Cardiac muscle cell (in vitro differentiated cells and primary cell): ENCODE measurements at regions not wholly inside any gene's neighbourhood (a gene's known extent, or its start where the extent isn't known, plus 50 kb on each side); places are given as distances from the start of the nearest gene placed in this dataset.

Experiments
- DNase-seq, 2 donors: peaks; one replicate each; pipeline versions ENCODE4 v3.0.0 to v3.0.0-alpha.2; 2010 to 2017; ENCODE audit warnings: low read depth in 1 of 2, low spot score in 1 of 2
- H3K27ac ChIP-seq: fragments of 200-600 bp; sonication (generic); 2 replicates; pipeline ENCODE4 v1.5.1; 2016
- H3K27me3 ChIP-seq: fragments of 200-600 bp; sonication (generic); 2 replicates; pipeline ENCODE4 v1.6.0; 2016; ENCODE audit warnings: control low read depth
- H3K36me3 ChIP-seq: fragments of 200-600 bp; sonication (generic); 2 replicates; pipeline ENCODE4 v1.5.1; 2016; ENCODE audit warnings: control low read depth
- H3K4me1 ChIP-seq: fragments of 200-600 bp; sonication (generic); 2 replicates; pipeline ENCODE4 v1.8.1; 2017; ENCODE audit warnings: low read depth, mild to moderate bottlenecking, mixed run types
- H3K4me3 ChIP-seq: fragments of 200-600 bp; sonication (generic); 2 replicates; pipeline ENCODE4 v1.5.1; 2016; ENCODE audit warnings: mild to moderate bottlenecking
- H3K9me3 ChIP-seq: fragments of 200-600 bp; sonication (generic); 2 replicates; pipeline ENCODE4 v1.5.1; 2017; ENCODE audit warnings: low read depth, mild to moderate bottlenecking, control low read depth
- TF ChIP-seq, protein P1 (sequence below): IDR thresholded peaks from 2 replicates; pipeline ENCODE4 v1.5.1; 2012; ENCODE audit warnings: low read depth, mild to moderate bottlenecking, low read length

DNA sequence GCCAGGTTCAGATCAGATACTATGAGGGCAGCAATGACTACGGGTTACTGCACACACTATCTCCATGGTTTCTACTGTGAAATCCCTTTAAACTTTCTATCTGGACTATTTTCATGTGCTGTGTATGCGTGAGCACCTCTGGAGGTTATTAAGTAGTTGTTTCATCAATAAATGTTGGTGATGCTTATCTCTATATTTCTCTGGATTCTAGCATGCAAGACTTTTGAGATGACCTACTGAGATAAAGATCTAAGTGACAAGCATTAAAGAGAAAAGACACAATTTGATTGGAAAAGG is 194.0 kb downstream of the NRIP1 start:
- Histone ChIP-seq H3K4me3 (no peak overlapping the region), H3K4me1 (peaks cover 13% of the 10 kb centered on the region), H3K27ac (no peak overlapping the region), H3K9me3 (no peaks in the 10 kb centered on the region), H3K27me3 (no peaks in the 10 kb centered on the region), H3K36me3 (no peaks in the 10 kb centered on the region)
- DNase-seq: no peak
- TF ChIP-seq, protein P1, sequence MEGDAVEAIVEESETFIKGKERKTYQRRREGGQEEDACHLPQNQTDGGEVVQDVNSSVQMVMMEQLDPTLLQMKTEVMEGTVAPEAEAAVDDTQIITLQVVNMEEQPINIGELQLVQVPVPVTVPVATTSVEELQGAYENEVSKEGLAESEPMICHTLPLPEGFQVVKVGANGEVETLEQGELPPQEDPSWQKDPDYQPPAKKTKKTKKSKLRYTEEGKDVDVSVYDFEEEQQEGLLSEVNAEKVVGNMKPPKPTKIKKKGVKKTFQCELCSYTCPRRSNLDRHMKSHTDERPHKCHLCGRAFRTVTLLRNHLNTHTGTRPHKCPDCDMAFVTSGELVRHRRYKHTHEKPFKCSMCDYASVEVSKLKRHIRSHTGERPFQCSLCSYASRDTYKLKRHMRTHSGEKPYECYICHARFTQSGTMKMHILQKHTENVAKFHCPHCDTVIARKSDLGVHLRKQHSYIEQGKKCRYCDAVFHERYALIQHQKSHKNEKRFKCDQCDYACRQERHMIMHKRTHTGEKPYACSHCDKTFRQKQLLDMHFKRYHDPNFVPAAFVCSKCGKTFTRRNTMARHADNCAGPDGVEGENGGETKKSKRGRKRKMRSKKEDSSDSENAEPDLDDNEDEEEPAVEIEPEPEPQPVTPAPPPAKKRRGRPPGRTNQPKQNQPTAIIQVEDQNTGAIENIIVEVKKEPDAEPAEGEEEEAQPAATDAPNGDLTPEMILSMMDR: no peak

DNA sequence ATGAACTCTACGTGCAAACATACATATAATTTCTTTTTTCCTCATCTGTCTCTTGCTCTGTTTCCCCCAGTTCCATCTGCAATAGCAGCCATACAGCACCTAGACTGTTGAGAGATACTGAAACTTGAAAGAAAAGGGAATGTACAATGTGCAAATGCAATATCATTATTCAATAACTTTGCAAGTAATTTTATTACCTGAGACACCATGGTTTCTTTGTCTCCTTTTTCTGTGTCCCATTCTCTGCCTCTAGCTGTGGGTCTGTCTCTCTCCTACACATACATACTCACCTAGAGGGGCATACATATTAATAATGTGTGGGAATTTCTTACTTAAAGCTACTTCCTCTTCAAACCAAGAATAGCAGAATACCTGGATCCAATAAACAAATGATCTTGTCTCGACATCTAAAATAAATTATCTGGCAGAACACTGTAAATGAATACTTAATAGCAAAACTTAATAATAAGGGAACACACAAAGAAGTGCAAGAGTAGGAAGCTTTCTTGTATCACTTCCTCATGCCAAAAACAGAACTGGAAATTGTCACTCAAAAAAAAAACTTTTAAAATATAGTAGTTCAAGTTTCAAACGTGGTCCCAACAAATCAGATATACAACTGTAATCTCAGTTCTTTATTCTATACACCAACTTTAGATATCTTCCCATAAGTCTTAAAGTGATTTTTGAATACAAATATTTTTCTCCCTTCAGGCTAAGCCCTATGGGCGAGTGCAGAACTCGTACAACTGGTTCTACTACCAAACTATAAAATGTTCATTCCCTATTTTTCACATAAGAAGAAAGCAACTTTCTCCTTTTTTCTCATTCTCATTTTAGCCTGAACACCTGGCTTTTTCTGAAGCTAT is 194.6 kb downstream of the NRIP1 start:
- no peak overlapping the region for H3K27ac ChIP-seq
- no peaks in the 10 kb centered on the region for H3K36me3 ChIP-seq
- no peak overlapping the region for H3K4me3 ChIP-seq
- no peaks in the 10 kb centered on the region for H3K27me3 ChIP-seq
- H3K4me1 ChIP-seq: peaks cover 8% of the 10 kb centered on the region
- no peaks in the 10 kb centered on the region for H3K9me3 ChIP-seq
- TF ChIP-seq, protein P1: no peak
- no peak for DNase-seq

DNA sequence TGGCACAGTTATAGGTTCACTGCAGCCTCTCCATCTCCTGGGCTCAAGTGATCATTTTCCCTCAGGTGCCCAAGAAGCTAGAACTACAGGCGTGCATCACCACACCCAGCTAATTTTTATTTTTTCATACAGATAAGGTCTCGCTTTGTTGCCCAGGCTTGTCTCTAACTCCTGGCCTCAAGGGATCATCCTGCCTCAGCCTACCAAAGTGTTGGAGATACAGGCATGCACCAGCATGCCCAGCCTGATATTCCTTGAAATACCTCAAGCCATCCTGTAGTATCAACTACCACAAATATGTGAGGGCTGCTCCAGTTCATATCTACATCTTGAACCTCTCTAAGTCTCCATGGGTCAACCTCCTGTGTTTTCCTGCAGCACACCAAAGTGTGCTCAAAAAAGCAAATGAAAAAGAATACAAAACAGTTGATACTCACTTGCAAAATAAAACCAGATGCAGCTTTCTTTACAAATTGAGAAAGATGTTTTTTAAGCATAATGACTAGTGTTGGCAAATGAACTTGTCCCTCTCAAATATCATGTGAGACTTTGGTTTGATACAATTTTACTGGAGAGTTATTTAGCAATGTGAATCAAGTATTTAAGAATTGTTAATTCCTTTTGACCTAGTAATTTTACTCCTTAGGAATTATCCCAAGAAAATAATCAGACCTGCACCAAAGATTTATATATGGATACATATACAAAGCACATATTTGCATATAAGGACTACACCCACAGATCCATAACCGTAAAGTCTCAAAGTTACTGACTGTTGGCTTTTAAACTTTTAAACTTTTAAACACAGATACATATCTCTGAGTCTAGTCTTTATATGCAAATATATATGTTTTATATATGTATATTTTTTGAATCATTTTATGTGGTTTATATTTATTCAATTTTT is 197.7 kb downstream of the NRIP1 start:
- H3K4me3 ChIP-seq: no peak overlapping the region
- TF ChIP-seq, protein P1: no peak
- DNase-seq: no peak
- no peak overlapping the region for H3K27ac ChIP-seq
- no peaks in the 10 kb centered on the region for H3K9me3 ChIP-seq
- no peaks in the 10 kb centered on the region for H3K27me3 ChIP-seq
- no peaks in the 10 kb centered on the region for H3K36me3 ChIP-seq
- peaks cover 12% of the 10 kb centered on the region for H3K4me1 ChIP-seq

DNA sequence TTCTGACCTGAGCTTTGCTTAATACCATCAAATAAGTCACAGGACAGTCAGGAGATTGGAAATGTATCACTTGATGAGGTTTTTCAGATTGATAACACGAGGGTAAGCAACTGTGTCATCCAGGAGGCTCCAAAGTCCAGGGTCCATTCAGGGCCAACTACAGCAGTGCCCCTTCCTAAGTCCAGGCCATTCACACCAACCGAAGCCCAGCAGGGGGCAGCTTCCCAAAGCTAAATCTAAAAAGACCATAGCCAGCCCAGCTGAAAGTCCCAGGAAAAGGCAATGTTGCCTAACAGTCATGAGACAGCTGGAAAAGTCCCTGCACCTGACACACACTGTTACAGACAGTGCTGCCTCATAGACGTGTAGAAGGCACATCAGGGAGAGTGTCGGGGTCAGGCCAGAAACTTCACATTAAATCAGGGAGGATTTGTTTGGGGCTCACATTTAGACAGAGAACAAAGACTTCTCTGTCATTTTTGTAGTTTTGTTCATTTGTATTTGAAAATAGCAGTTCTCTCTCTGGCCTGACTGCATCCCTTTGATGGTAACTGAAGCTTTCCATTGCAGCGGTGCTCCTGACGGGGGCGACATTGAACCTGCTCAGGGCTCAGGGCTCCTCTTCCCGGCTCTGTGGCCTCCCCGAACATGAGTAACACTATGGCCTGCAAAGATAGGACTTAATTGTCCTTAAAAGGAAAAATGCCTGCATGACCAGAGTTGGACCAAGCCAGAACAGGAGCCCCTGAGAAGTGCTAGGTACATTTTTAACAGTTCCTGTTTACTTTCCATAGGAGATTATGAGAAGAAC is 200.4 kb downstream of the NRIP1 start:
- peak; percentile 77 to 90 for DNase-seq
- H3K27ac ChIP-seq: peak overlapping the region; percentile 61
- TF ChIP-seq, protein P1: peak; percentile 76
- no peaks in the 10 kb centered on the region for H3K27me3 ChIP-seq
- peaks cover 12% of the 10 kb centered on the region for H3K4me1 ChIP-seq
- H3K36me3 ChIP-seq: no peaks in the 10 kb centered on the region
- no peaks in the 10 kb centered on the region for H3K9me3 ChIP-seq
- H3K4me3 ChIP-seq: no peak overlapping the region

DNA sequence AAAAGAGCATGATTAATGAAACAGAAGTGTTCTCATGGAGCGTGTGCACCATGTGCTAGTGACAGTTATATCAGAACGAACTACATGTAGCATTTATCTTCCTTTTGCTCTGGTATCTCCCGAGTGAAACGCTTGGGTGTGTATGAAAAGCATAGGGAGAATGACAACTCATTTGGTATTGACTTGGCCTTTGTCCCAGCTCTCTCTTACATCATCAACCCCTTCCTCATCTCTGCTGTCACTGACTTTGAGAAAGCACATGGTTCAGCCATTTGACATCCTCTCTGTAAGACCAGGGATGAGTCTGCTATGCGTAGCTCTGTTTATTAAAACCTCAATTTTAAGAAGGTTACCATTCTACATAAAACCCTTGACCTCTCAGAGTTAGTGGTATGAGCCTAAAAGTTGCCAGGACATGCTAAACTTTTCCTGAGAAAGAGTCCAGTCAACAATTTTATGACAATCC is 201.0 kb downstream of the NRIP1 start:
- peaks cover 10% of the 10 kb centered on the region for H3K4me1 ChIP-seq
- peak in 1 of 2 donors; percentile 63 for DNase-seq
- TF ChIP-seq, protein P1: no peak
- no peaks in the 10 kb centered on the region for H3K9me3 ChIP-seq
- H3K27ac ChIP-seq: no peak overlapping the region
- no peaks in the 10 kb centered on the region for H3K27me3 ChIP-seq
- H3K4me3 ChIP-seq: no peak overlapping the region
- no peaks in the 10 kb centered on the region for H3K36me3 ChIP-seq
